ENCODE measurements at regions not wholly inside any gene's neighbourhood (a gene's known extent, or its start where the extent isn't known, plus 50 kb on each side); places are given as distances from the start of the nearest gene placed in this dataset.

DNA sequence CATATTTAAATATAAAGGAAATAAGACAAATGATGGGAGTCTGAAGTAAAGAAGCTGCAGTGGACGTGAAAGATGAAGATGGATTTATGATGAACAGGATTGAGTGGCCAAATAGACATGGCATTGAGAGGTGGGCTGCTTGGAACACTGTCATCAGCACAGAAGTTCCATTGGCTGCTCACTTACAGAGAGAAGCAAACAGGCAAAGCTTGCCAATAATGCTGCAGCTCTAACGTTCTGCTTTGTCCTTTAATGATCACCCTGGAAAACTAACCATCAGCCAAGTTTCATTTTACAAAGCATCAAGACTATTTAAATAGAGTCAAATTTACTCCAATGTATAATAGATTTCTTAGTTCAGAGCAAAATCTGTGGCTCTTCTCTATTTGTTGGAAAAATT lies 721.4 kb downstream of the TMTC2 start:
- no peak overlapping the region for H2BK15ac ChIP-seq (ENCODE audit: low read length)
- H3K4me1 ChIP-seq (replicated peaks in 1 of 4; ENCODE audit: control insufficient read depth in 3 of 4, insufficient read depth in 4 of 4, low read length in 3 of 4) = no peaks in the 10 kb centered on the region
- H3K9me3 ChIP-seq (ENCODE audit: insufficient read depth in 2 of 2, low read depth in 1 of 2, low read length in 1 of 2) = 0 out of 4 replicates have a peak, but pooled peaks cover 0 to 4% of the 10 kb centered on the region in 2 experiments
- no peak overlapping the region for H3K4me3 ChIP-seq (ENCODE audit: extremely low read depth in 1 of 4, insufficient read depth in 2 of 4, low read depth in 3 of 4, low read length in 4 of 4)
- H3K27me3 ChIP-seq (replicated peaks in 1 of 4; ENCODE audit: control insufficient read depth in 3 of 4, extremely low read depth in 1 of 4, insufficient read depth in 3 of 4, low read length in 3 of 4) = no peaks in the 10 kb centered on the region
- H2AFZ ChIP-seq (ENCODE audit: low read length) = no peak overlapping the region
- DNase-seq (ENCODE audit: low read depth in 1 of 2, low spot score in 2 of 2) = no peak
- H3K56ac ChIP-seq (replicated peaks; ENCODE audit: insufficient read length, low read depth, low read length) = no peak overlapping the region
- H3K4ac ChIP-seq (replicated peaks; ENCODE audit: insufficient read length, low read depth, low read length) = no peak overlapping the region
- CTCF ChIA-PET (ENCODE audit: partially characterized antibody) = interaction anchor here (0.6 to 2.6 kb wide), 3 partner anchors 18 to 418 kb away, joined by 3 to 6 read pairs (median 3); no protein-coding TSS in a partner anchor
- H2BK5ac ChIP-seq (ENCODE audit: low read depth, low read length) = no peak overlapping the region
- H3K18ac ChIP-seq (ENCODE audit: extremely low read depth, low read length) = no peak overlapping the region
- H2BK12ac ChIP-seq (ENCODE audit: low read depth, low read length) = no peak overlapping the region
- no peaks in the 10 kb centered on the region for H3K79me1 ChIP-seq (ENCODE audit: low read depth, low read length)
- POLR2A ChIA-PET (ENCODE audit: partially characterized antibody) = no interaction called here
- no peaks in the 10 kb centered on the region for H3K79me2 ChIP-seq (ENCODE audit: control insufficient read depth in 1 of 2, insufficient read depth in 2 of 2, low read length in 2 of 2)
- no peak overlapping the region for H2BK20ac ChIP-seq (ENCODE audit: low read length)
- H2AK5ac ChIP-seq (ENCODE audit: low read depth, low read length) = no peak overlapping the region
- TF ChIP-seq POU5F1 (IDR thresholded peaks at IDR 0.05; ENCODE audit: low read depth, low read length) = no peak
- TF ChIP-seq, protein P1, sequence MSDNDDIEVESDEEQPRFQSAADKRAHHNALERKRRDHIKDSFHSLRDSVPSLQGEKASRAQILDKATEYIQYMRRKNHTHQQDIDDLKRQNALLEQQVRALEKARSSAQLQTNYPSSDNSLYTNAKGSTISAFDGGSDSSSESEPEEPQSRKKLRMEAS (IDR thresholded peaks at IDR 0.05) = no peak
- TF ChIP-seq RBBP5 (IDR thresholded peaks at IDR 0.05; ENCODE audit: borderline replicate concordance, low read depth, low read length) = no peak
- TF ChIP-seq, protein P2, sequence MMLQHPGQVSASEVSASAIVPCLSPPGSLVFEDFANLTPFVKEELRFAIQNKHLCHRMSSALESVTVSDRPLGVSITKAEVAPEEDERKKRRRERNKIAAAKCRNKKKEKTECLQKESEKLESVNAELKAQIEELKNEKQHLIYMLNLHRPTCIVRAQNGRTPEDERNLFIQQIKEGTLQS (IDR thresholded peaks at IDR 0.05; ENCODE audit: insufficient read depth, low read depth, low read length) = no peak
- TF ChIP-seq CREB1 (IDR thresholded peaks at IDR 0.05) = no peak
- no peak overlapping the region for H3K23ac ChIP-seq (ENCODE audit: insufficient read length)
- H3K14ac ChIP-seq (ENCODE audit: insufficient read length) = no peak overlapping the region
- no peak overlapping the region for H3K27ac ChIP-seq (ENCODE audit: low read depth, low read length)
- no peak overlapping the region for H4K8ac ChIP-seq (ENCODE audit: extremely low read depth, insufficient read depth, low read length)
- no peak overlapping the region for H2BK120ac ChIP-seq (replicated peaks; ENCODE audit: low read depth, low read length)
- FAIRE-seq = no peak
- no peak overlapping the region for H4K5ac ChIP-seq (ENCODE audit: insufficient read length, low read depth, low read length)
- H3K36me3 ChIP-seq (ENCODE audit: control insufficient read depth in 2 of 4, insufficient read depth in 4 of 4, low read length in 3 of 4) = no peaks in the 10 kb centered on the region
- no peaks in the 10 kb centered on the region for H3K23me2 ChIP-seq (ENCODE audit: low read depth, low read length)
- no peak overlapping the region for H3K9ac ChIP-seq (replicated peaks in 1 of 4; ENCODE audit: extremely low read depth in 1 of 4, low read depth in 3 of 4, low read length in 3 of 4)
- WGBS, 2 experiments (ENCODE audit: extremely low coverage in 1 of 2, insufficient coverage in 1 of 2, insufficient read length in 1 of 2, insufficient replicate concordance in 2 of 2, low coverage in 1 of 2, low lambda C conversion rate in 2 of 2, missing lambda C conversion rate in 1 of 2) = 91% methylated on average over 2 of the region's 2 CpGs; no CpG with 5 or more reads in 1 of the 2 experiments
- H3K4me2 ChIP-seq (ENCODE audit: insufficient read depth in 1 of 2, low read depth in 2 of 2, low read length in 2 of 2) = no peak overlapping the region
- no peak overlapping the region for H4K91ac ChIP-seq (replicated peaks; ENCODE audit: insufficient read length, low read length)
- H4K20me1 ChIP-seq (replicated peaks in 1 of 2; ENCODE audit: control insufficient read depth in 1 of 2, insufficient read depth in 2 of 2, low read length in 2 of 2) = no peaks in the 10 kb centered on the region

Measured in H1 (cell line).